Endothelial cell of umbilical vein (primary cell): ENCODE measurements at regions not wholly inside any gene's neighbourhood (a gene's known extent, or its start where the extent isn't known, plus 50 kb on each side); places are given as distances from the start of the nearest gene placed in this dataset.
"Not testable (repeated sequence)": the region's sequence is repeated elsewhere in the genome, so short reads cannot be mapped to it uniquely, and the experiment has no call there.

Experiments used
- BruUV-seq: library from RNA; stranded (reverse); fragments of 400-500 nt; replicated peaks from 2 replicates; lab custom pipeline; 2021; lab: Mats Ljungman, UMichigan
- CTCF ChIA-PET: fragments of 300-600, 350-600 bp; sonication (Branson Sonifier 250); formaldehyde crosslinking; loops from one replicate; lab custom pipeline; 2021; ENCODE audit warnings: antibody characterized with exemption, inconsistent platforms; lab: Charles Lee
- POLR2A ChIA-PET: fragments of 300-600, 350-600 bp; sonication (Branson Sonifier 250); formaldehyde crosslinking; loops from one replicate; lab custom pipeline; 2021; ENCODE audit warnings: antibody characterized with exemption, inconsistent platforms; lab: Charles Lee
- DNase-seq: peaks from one replicate; pipeline ENCODE4 v3.0.0-alpha.2; 2011; ENCODE audit warnings: low read depth, low spot score
- FAIRE-seq: peaks from 2 replicates; lab custom pipeline; 2011; peaks lifted over from hg19 to GRCh38; lab: Jason Lieb, UNC
- H2AFZ ChIP-seq: 2 replicates; pipeline ENCODE4 v1.6.0; 2012; ENCODE audit warnings: low read depth, low read length, control low read depth, inconsistent platforms
- H3K27ac ChIP-seq: 2 replicates; pipeline ENCODE4 v1.5.1; 2011; ENCODE audit warnings: low read depth, mild to moderate bottlenecking, control low read depth, low read length, moderate library complexity; ENCODE audit not compliant: insufficient read depth
- H3K27me3 ChIP-seq, 2 experiments: 2 replicates each; pipeline versions ENCODE4 v1.6.0 to v1.6.1; 2011; ENCODE audit warnings: low read length in 2 of 2, mixed read lengths in 1 of 2; ENCODE audit not compliant: control insufficient read depth in 2 of 2, insufficient read depth in 2 of 2
- H3K36me3 ChIP-seq, 2 experiments: 2 replicates in 1 of 2; 3 replicates in 1 of 2; pipeline ENCODE4 v1.5.1; 2011; ENCODE audit warnings: low read length in 2 of 2, mild to moderate bottlenecking in 1 of 2, moderate library complexity in 1 of 2; ENCODE audit not compliant: control insufficient read depth in 2 of 2, insufficient read depth in 2 of 2; ENCODE audit errors: extremely low read depth in 1 of 2
- H3K4me1 ChIP-seq: 3 replicates; pipeline ENCODE4 v1.5.1; 2011; ENCODE audit warnings: mild to moderate bottlenecking, low read length; ENCODE audit not compliant: control insufficient read depth, insufficient read depth; ENCODE audit errors: extremely low read depth
- H3K4me2 ChIP-seq: 2 replicates; pipeline ENCODE4 v1.6.1; 2011; ENCODE audit warnings: low read length, control low read depth, mixed read lengths; ENCODE audit not compliant: insufficient read depth
- H3K4me3 ChIP-seq, 3 experiments: fragments of 200-600 bp in 1 of 3; sonication (generic), shearing (Covaris generic) in 1 of 3; replicated peaks in 1 of 3; 2 replicates each; pipeline ENCODE4 v1.5.1; 2011 to 2016; ENCODE audit warnings: control low read depth in 3 of 3, low read length in 3 of 3, mild to moderate bottlenecking in 2 of 3, inconsistent platforms in 1 of 3, low read depth in 1 of 3, moderate library complexity in 1 of 3; ENCODE audit not compliant: insufficient read depth in 1 of 3
- H3K79me2 ChIP-seq: 2 replicates; pipeline ENCODE4 v1.6.0; 2012; ENCODE audit warnings: low read length, inconsistent platforms; ENCODE audit not compliant: control insufficient read depth, insufficient read depth
- H3K9ac ChIP-seq: replicated peaks from 2 replicates; pipeline ENCODE3; 2011; ENCODE audit warnings: low read length, control low read depth; ENCODE audit not compliant: insufficient read depth; ENCODE audit errors: extremely low read depth
- H3K9me1 ChIP-seq: replicated peaks from 3 replicates; pipeline ENCODE4 v1.6.0; 2011; ENCODE audit warnings: mild to moderate bottlenecking, low read length; ENCODE audit not compliant: control insufficient read depth, insufficient read depth; ENCODE audit errors: extremely low read depth
- H3K9me3 ChIP-seq: replicated peaks from 2 replicates; pipeline ENCODE4 v1.5.1; 2012; ENCODE audit warnings: low read length, inconsistent platforms; ENCODE audit not compliant: control insufficient read depth, insufficient read depth
- H4K20me1 ChIP-seq: replicated peaks from 2 replicates; pipeline ENCODE3; 2011; ENCODE audit warnings: mild to moderate bottlenecking, low read length; ENCODE audit not compliant: control insufficient read depth, insufficient read depth; ENCODE audit errors: extremely low read depth
- EZH2 ChIP-seq: IDR thresholded peaks from 2 replicates; pipeline ENCODE4 v1.6.1; 2012; ENCODE audit warnings: borderline replicate concordance, low read depth, mild to moderate bottlenecking, moderate library complexity, low read length, inconsistent platforms; ENCODE audit not compliant: severe bottlenecking
- FOS ChIP-seq: IDR thresholded peaks from 2 replicates; pipeline ENCODE4 v1.6.1; 2011; ENCODE audit warnings: mild to moderate bottlenecking, low read length, moderate library complexity, borderline replicate concordance; ENCODE audit not compliant: insufficient read depth
- GATA2 ChIP-seq: IDR thresholded peaks from 2 replicates; pipeline ENCODE4 v1.7.0; 2011; ENCODE audit warnings: low read depth, mild to moderate bottlenecking, moderate library complexity, mixed read lengths, low read length; ENCODE audit not compliant: insufficient read length, insufficient read depth
- JUN ChIP-seq: IDR thresholded peaks from 2 replicates; pipeline ENCODE4 v1.6.1; 2011; ENCODE audit warnings: borderline replicate concordance, low read depth; ENCODE audit not compliant: insufficient read length, insufficient read depth
- MYC ChIP-seq: IDR thresholded peaks from one replicate; pipeline ENCODE4 v1.6.1; 2011; ENCODE audit warnings: mild to moderate bottlenecking, low read depth, low read length
- POLR2A ChIP-seq: IDR thresholded peaks from 2 replicates; pipeline ENCODE4 v1.6.1; 2012; ENCODE audit warnings: low read depth, mild to moderate bottlenecking, control low read depth, low read length
- POLR2AphosphoS5 ChIP-seq: IDR thresholded peaks from 2 replicates; pipeline ENCODE4 v1.6.1; 2012; ENCODE audit warnings: low read depth, mild to moderate bottlenecking, control low read depth, low read length, moderate library complexity; ENCODE audit not compliant: insufficient read depth
- dilution Hi-C: fragments of 300-500 bp; cut with MboI; formaldehyde crosslinking; loops from one replicate; pipeline ENCODE4 v1.15.0; 2019; ENCODE audit warnings: low sequenced_read_pairs; ENCODE audit not compliant: extremely low pct_ligation_motif_present
- intact Hi-C: fragments of 100-400 bp; cut with micrococcal nuclease; formaldehyde crosslinking; loops from one replicate; pipeline ENCODE4 v1.10.0; 2022
- TF ChIP-seq, protein P1 (sequence below), 2 donors: IDR thresholded peaks; 1 replicate in 1 of 2; 2 replicates in 1 of 2; pipeline ENCODE4 v1.5.1; 2011; ENCODE audit warnings: low read length in 2 of 2, mild to moderate bottlenecking in 2 of 2, moderate library complexity in 2 of 2, control low read depth in 1 of 2, inconsistent platforms in 1 of 2, low read depth in 1 of 2; ENCODE audit not compliant: insufficient read depth in 1 of 2; ENCODE audit errors: extremely low read depth in 1 of 2
- TF ChIP-seq, protein P2 (sequence below): IDR thresholded peaks from 2 replicates; pipeline ENCODE4 v1.6.1; 2011; ENCODE audit not compliant: insufficient read depth, insufficient read length

DNA sequence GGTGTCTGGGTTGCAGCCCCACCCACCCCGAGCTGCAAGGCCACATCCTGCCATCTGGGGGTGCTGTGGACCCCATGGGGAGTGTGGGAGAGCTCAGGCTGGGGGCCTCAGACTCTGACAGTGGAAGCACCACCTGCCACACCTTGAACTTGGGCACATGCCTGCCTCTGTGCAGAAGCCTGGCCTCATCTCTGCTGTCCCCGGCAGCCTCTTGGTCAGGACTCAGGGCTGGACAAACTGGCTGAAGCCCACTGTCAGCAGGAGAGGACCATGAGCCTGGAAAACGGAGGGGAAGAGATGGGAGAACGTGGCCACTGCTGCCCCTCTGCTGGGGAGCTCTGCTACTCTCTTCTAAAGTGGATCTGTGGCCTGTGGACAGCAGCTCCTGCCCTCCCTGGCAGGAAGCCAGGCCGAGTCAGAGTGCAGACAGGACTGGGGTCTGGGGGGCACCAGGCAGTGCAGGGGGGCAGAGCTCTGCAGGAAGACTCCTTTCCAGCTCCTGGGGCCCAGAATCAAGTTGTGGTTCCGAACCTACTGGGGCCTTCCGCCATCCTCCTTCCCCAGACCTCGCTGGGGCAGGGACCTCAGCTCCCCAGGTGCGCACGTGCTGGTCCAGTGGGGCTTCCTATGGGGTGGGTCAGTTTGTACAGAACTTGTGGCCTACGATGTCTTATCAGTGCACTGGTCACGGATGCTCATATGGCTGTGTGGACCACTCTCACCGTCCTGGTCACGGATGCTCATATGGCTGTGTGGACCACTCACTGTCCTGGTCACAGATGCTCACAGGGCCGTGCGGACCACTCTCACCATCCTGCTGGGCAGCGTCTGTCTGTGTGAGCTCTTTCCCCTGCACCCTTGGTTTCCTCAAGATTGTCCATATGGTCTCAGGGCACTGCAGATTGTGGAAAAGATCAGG is 207.7 kb downstream of the LAT start:
- no peak overlapping the region for H3K4me2 ChIP-seq
- intact Hi-C loops (no loop called here), dilution Hi-C loops (no loop called here)
- no peaks in the 10 kb centered on the region for H3K4me1 ChIP-seq
- no peaks in the 10 kb centered on the region for H3K79me2 ChIP-seq
- H3K4me3 ChIP-seq: no peak overlapping the region
- no peaks in the 10 kb centered on the region for H3K9me1 ChIP-seq
- TF ChIP-seq EZH2: no peak
- no peak for TF ChIP-seq JUN
- TF ChIP-seq FOS: no peak
- no peak for TF ChIP-seq POLR2AphosphoS5
- no peak for TF ChIP-seq MYC
- no peak for TF ChIP-seq POLR2A
- TF ChIP-seq, protein P1, sequence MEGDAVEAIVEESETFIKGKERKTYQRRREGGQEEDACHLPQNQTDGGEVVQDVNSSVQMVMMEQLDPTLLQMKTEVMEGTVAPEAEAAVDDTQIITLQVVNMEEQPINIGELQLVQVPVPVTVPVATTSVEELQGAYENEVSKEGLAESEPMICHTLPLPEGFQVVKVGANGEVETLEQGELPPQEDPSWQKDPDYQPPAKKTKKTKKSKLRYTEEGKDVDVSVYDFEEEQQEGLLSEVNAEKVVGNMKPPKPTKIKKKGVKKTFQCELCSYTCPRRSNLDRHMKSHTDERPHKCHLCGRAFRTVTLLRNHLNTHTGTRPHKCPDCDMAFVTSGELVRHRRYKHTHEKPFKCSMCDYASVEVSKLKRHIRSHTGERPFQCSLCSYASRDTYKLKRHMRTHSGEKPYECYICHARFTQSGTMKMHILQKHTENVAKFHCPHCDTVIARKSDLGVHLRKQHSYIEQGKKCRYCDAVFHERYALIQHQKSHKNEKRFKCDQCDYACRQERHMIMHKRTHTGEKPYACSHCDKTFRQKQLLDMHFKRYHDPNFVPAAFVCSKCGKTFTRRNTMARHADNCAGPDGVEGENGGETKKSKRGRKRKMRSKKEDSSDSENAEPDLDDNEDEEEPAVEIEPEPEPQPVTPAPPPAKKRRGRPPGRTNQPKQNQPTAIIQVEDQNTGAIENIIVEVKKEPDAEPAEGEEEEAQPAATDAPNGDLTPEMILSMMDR (IDR thresholded peaks at IDR 0.05; ENCODE audit: extremely low read depth in 1 of 2, insufficient read depth in 1 of 2, low read depth in 1 of 2, low read length in 2 of 2): no peak
- TF ChIP-seq, protein P2, sequence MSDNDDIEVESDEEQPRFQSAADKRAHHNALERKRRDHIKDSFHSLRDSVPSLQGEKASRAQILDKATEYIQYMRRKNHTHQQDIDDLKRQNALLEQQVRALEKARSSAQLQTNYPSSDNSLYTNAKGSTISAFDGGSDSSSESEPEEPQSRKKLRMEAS: no peak
- no peak for TF ChIP-seq GATA2
- DNase-seq (no peak), FAIRE-seq (no peak)
- BruUV-seq: no TSS peak
- ChIA-PET POLR2A (no interaction called here), CTCF (interaction anchor here (1.0 kb wide), 1 partner anchor 77 kb away, joined by 3 read pairs; no protein-coding TSS in a partner anchor)
- no peaks in the 10 kb centered on the region for H3K27me3 ChIP-seq
- no peak overlapping the region for H3K9ac ChIP-seq
- H3K9me3 ChIP-seq: no peaks in the 10 kb centered on the region
- no peaks in the 10 kb centered on the region for H3K36me3 ChIP-seq
- H3K27ac ChIP-seq: no peak overlapping the region
- no peaks in the 10 kb centered on the region for H4K20me1 ChIP-seq
- H2AFZ ChIP-seq: no peak overlapping the region

DNA sequence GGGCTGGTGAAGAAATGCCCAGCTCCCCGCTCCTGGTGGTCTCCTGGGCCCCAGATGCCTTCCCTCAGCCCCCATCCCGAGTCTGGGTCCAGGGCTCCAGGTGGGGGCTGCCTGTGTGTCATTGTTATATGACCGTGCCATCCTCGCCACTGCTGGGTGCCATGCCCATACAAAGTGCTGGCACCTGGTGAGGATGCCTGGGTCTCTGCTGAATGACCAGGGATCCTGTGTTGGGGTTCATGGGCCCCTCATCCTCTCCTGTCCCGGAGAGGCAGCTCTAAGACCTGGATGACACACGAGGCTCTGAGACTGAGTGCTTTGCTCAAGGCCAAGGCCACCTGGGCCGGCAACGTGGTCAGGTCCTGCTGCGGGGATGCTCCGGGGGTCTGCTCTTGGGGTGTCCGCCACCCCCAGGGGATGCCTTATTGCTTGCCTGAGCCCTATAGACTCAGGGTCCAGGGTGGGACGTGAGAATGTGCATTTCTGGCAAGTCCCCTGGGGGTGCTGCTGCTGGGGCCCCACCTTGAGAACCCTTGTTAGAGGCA is 206.9 kb downstream of the LAT start:
- CTCF ChIA-PET: interaction anchor here (1.0 kb wide), 1 partner anchor 76 kb away, joined by 3 read pairs; no protein-coding TSS in a partner anchor
- H4K20me1 ChIP-seq, POLR2A ChIA-PET, H3K9me3 ChIP-seq, H2AFZ ChIP-seq, intact Hi-C loops, H3K4me2 ChIP-seq, H3K4me3 ChIP-seq, H3K9ac ChIP-seq, H3K79me2 ChIP-seq, H3K4me1 ChIP-seq, H3K36me3 ChIP-seq, FAIRE-seq, dilution Hi-C loops, H3K27me3 ChIP-seq, H3K9me1 ChIP-seq, BruUV-seq, H3K27ac ChIP-seq, DNase-seq: not testable (repeated sequence)
